OCI-LY7 (cell line): ENCODE measurements at regions not wholly inside any gene's neighbourhood (a gene's known extent, or its start where the extent isn't known, plus 50 kb on each side); places are given as distances from the start of the nearest gene placed in this dataset.

ENCODE experiments used
- EZH2phosphoT487 ChIP-seq: fragments of 200-600 bp; sonication (generic); IDR thresholded peaks from 2 replicates; pipeline ENCODE4 v1.6.1; 2018; ENCODE audit warnings: low read depth, borderline replicate concordance, mild to moderate bottlenecking, mixed run types, antibody characterized with exemption, low read length, moderate library complexity, mixed read lengths
- TF ChIP-seq, protein P1 (sequence below): fragments of 200-600 bp; sonication (generic); conservative IDR thresholded peaks from 2 replicates; pipeline ENCODE4 v1.5.1; 2014; ENCODE audit warnings: mild to moderate bottlenecking, antibody characterized with exemption, low read length, moderate library complexity, mixed read lengths

DNA sequence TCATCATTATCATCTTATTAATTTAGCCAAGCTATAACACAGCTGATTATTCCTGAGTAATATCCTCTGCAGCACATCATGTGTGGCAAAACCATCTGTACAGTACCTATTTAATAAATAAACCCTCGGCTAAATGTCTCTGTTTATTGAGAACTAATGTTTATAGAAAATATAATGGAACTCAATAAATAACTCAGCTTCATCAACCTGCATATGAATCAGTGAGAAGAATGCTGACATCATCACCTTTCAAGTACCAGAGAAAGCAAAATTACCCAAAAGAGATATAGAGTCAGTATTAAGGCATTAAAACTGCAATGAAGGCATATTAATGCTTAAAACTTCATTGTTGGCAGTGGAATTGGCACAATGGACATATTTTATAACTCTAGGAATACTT is 558.3 kb downstream of the PLCL1 start:
- TF ChIP-seq, protein P1, sequence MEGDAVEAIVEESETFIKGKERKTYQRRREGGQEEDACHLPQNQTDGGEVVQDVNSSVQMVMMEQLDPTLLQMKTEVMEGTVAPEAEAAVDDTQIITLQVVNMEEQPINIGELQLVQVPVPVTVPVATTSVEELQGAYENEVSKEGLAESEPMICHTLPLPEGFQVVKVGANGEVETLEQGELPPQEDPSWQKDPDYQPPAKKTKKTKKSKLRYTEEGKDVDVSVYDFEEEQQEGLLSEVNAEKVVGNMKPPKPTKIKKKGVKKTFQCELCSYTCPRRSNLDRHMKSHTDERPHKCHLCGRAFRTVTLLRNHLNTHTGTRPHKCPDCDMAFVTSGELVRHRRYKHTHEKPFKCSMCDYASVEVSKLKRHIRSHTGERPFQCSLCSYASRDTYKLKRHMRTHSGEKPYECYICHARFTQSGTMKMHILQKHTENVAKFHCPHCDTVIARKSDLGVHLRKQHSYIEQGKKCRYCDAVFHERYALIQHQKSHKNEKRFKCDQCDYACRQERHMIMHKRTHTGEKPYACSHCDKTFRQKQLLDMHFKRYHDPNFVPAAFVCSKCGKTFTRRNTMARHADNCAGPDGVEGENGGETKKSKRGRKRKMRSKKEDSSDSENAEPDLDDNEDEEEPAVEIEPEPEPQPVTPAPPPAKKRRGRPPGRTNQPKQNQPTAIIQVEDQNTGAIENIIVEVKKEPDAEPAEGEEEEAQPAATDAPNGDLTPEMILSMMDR: no peak
- no peak for TF ChIP-seq EZH2phosphoT487
